GM19372 (cell line): ENCODE measurements at regions not wholly inside any gene's neighbourhood (a gene's known extent, or its start where the extent isn't known, plus 50 kb on each side); places are given as distances from the start of the nearest gene placed in this dataset.
A peak's percentile ranks its signal among the peaks of the same experiment; 100 is the strongest.

ENCODE experiments used
- ATAC-seq: cut with Tn5 transposase; IDR thresholded peaks from one replicate; pipeline ENCODE4 v1.9.1; 2021; ENCODE audit warnings: mild to moderate bottlenecking, low read depth, moderate library complexity; ENCODE audit not compliant: unreplicated experiment

DNA sequence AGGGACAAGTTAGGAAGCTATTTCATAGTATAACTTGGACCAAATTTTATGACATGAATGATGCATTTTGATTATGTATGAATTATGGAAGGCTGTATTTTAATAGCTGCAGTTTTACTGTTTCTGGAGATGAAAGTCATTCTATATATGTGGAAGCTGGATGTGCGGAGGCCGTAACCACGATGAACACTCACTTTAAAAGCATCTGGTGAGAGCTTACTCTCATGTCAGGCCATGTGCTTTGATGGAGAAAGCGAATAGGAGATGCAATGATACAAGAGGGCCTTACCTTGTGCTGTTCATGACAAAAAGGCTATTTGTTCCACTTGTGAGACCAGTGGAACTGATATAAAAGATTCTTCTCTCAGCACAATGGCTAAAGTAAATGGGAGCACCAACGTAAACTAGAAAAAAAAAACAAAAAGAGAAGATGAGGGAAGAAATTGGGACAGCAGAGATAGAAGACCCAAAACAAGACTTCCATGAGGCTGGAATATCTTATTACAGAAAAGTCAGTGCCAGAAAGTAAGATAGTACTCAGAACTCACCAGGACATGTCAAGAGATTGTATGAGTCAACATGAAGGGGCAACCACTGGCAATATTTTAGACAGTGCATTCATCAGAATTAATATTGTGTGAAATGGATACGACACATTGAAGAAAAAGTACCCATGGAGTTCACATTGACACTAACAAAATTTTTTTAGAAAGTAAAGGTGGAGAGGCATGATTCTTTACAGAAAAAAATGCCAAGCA, 63.3 kb upstream of the GAB1 start:
- ATAC-seq, result no peak

DNA sequence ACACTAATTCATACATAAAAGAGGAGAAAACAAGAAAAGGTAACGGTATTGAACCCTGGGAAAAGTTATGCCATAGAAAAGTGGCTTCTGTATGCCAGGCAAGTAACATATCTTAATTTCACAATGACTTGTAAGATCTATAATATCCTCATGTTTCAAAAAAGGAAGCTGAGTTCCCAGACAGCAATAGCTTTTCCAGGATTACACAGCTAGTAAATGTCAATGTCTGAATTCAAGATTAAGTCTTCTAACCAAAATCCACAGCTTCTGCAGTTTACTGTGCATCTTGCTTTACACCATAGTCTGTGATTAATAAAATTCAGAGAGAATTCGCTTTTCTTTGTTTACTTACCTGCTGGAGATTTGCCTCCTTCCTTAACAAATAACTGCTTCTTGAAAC, 55.8 kb upstream of the GAB1 start:
- ATAC-seq, result no peak

- ATAC-seq, result peak; percentile 70
These were observed 55.0 kb upstream of the GAB1 start for GRCh38 chr4:143281507-143282190.

DNA sequence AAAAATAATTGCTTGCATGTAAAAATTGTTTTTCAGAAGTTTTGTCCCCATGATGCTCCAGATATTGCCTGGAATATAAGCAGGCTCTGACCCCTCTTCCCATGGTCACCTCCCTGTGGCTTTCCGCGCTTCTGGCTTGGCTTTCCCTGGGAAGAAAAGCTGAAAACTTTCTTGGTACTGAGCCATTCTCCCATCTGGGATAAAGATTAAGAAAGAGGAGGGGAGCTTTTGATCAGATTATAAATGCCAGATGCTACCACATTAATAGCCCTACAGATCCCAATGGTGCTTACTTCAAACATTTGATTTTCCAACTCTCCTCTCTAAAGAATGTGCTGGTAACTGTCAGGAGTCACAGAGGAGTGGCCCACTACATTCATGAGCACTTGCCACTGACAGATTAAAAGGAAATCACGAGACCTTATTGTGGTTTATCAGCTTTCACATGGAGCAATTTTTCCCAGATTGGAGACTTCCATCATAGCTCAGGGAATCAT, 54.4 kb upstream of the GAB1 start:
- ATAC-seq, result no peak

DNA sequence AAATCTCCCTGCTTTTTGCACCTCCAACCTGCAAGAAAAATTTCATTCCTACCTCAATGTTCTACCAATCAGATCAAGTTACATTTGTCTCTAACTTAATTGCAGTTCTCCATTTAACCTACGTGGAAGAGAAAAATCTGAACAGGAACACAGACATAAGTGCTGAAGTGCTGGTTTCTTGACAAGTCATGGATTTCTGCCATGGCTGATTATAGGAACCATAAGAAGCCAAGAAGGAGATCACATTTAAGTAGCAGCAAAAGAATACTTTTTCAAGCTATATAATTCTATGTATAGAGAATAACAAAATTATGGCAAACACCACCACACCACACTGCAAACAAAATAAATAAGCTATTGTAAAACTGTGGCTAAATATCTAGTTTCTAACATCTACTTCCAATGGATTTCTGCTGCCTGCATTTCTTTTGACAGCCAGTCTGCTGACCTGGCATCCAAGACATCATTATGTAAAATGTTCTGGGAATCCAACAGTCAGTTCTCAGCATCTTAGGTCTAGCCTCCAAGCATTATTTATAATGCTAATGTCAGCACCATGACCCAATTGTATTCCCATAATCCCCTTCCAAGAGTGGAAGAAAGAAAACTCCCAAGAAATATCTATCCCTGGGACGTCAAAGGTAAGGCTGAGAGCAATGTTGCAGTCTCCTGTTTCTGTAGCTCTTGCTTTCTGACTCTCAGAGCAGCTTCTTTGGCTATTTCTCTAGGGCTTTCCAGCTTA, 50.8 kb upstream of the GAB1 start:
- ATAC-seq, result no peak

- no peak for ATAC-seq
These were observed 49.7 kb upstream of the GAB1 start for GRCh38 chr4:143286701-143287571.
